HL-60/S4 (cell line): ENCODE measurements at regions not wholly inside any gene's neighbourhood (a gene's known extent, or its start where the extent isn't known, plus 50 kb on each side); places are given as distances from the start of the nearest gene placed in this dataset.
"Not testable (repeated sequence)": the region's sequence is repeated elsewhere in the genome, so short reads cannot be mapped to it uniquely, and the experiment has no call there.

Source experiments
- in situ Hi-C: fragments of 300-500 bp; cut with MboI; formaldehyde crosslinking; loops from 2 replicates; pipeline ENCODE4 v1.14.3; 2022; ENCODE audit warnings: low sequenced_read_pairs

- in situ Hi-C loops: no loop called here
Observed at GRCh38 chrX:131821945-131822622, 201.0 kb upstream of the STK26 start.

GRCh38 chrX:131826572-131826971, 196.5 kb upstream of the STK26 start:
- in situ Hi-C loops: loop anchor here (25.0 kb wide), 1 partner anchor 786 kb away; no protein-coding TSS in a partner anchor

- in situ Hi-C loops: loop anchor here (25.0 kb wide), 1 partner anchor 784 kb away; no protein-coding TSS in a partner anchor
Observed at GRCh38 chrX:131827935-131828334, 195.2 kb upstream of the STK26 start.

GRCh38 chrX:131828482-131828881, 194.6 kb upstream of the STK26 start:
- in situ Hi-C loops: loop anchor here (25.0 kb wide), 1 partner anchor 784 kb away; no protein-coding TSS in a partner anchor

GRCh38 chrX:131830400-131831184, 192.5 kb upstream of the STK26 start:
- in situ Hi-C loops: loop anchor here (10.0 to 25.0 kb wide), 2 partner anchors 384 to 782 kb away; partner anchors contain the start of gene RAP2C

GRCh38 chrX:131831185-131831520, 191.9 kb upstream of the STK26 start:
- in situ Hi-C loops: loop anchor here (10.0 to 25.0 kb wide), 2 partner anchors 384 to 781 kb away; partner anchors contain the start of gene RAP2C

- in situ Hi-C loops: loop anchor here (10.0 to 25.0 kb wide), 2 partner anchors 379 to 776 kb away; partner anchors contain the start of gene RAP2C
Observed at GRCh38 chrX:131836161-131836560, 186.9 kb upstream of the STK26 start.

GRCh38 chrX:131837325-131837724, 185.8 kb upstream of the STK26 start:
- in situ Hi-C loops: loop anchor here (10.0 to 25.0 kb wide), 2 partner anchors 377 to 775 kb away; partner anchors contain the start of gene RAP2C

- in situ Hi-C loops: loop anchor here (25.0 kb wide), 1 partner anchor 771 kb away; no protein-coding TSS in a partner anchor
Observed at GRCh38 chrX:131840799-131841495, 182.2 kb upstream of the STK26 start.

- in situ Hi-C loops: loop anchor here (25.0 kb wide), 1 partner anchor 771 kb away; no protein-coding TSS in a partner anchor
Observed at GRCh38 chrX:131841496-131842437, 181.3 kb upstream of the STK26 start.

GRCh38 chrX:131843987-131844386, 179.1 kb upstream of the STK26 start:
- in situ Hi-C loops: loop anchor here (25.0 kb wide), 1 partner anchor 768 kb away; no protein-coding TSS in a partner anchor

GRCh38 chrX:131845201-131845600, 177.9 kb upstream of the STK26 start:
- in situ Hi-C loops: loop anchor here (25.0 kb wide), 1 partner anchor 767 kb away; no protein-coding TSS in a partner anchor

GRCh38 chrX:131845771-131846170, 177.3 kb upstream of the STK26 start:
- in situ Hi-C loops: loop anchor here (25.0 kb wide), 1 partner anchor 767 kb away; no protein-coding TSS in a partner anchor

- in situ Hi-C loops: not testable (repeated sequence)
Observed at GRCh38 chrX:131850964-131851363, 172.1 kb upstream of the STK26 start.

GRCh38 chrX:131853440-131853839, 169.7 kb upstream of the STK26 start:
- in situ Hi-C loops: no loop called here

- in situ Hi-C loops: no loop called here
Observed at GRCh38 chrX:131854581-131854980, 168.5 kb upstream of the STK26 start.

GRCh38 chrX:131861088-131861787, 161.9 kb upstream of the STK26 start:
- in situ Hi-C loops: no loop called here

- in situ Hi-C loops: no loop called here
Observed at GRCh38 chrX:131862321-131862720, 160.8 kb upstream of the STK26 start.

- in situ Hi-C loops: no loop called here
Observed at GRCh38 chrX:131869182-131869581, 153.9 kb upstream of the STK26 start.
